NCI-H748 (cell line): ENCODE measurements at regions not wholly inside any gene's neighbourhood (a gene's known extent, or its start where the extent isn't known, plus 50 kb on each side); places are given as distances from the start of the nearest gene placed in this dataset.

Experiments
- DNase-seq: peaks from one replicate; lab custom pipeline; 2025; ENCODE audit not compliant: unreplicated experiment; lab: John Stamatoyannopoulos, UW

DNA sequence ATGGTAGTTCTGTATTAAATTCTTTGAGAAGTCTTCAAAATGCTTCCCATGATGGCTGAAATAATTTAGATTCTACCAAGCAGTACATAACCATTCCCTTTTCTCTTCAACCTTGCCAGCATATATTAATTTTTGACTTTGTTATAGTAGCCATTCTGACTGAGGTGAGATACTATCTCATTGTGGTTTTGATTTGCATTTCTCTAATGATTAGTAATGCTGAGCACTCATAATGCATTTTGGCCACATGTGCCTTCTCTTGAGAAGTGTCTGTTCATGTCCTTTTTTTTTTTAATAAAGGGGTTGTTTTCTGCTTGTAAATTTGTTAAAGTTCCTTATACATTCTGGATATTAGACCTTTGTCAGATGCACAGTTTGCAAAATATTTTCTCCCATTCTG lies 173.9 kb downstream of the CALCRL start:
- no peak for DNase-seq

DNA sequence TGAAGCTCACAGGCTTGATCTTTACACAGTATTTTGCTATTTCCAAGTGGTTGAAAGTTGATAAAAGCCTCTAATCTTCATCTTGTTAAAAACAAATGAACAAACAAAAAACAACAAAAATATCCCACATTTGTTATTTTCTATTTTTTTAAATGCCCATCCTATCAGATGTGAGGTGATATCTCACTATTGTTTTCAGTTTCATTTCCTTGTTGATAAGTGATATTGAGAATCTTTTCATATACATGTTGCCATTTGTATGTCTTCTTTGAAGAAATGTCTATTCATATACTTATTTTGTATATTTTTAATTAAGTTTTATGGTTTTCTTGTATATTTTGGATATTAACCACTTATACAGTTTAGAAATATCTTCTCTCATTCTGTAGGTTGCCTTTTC lies 175.8 kb downstream of the CALCRL start:
- no peak for DNase-seq

DNA sequence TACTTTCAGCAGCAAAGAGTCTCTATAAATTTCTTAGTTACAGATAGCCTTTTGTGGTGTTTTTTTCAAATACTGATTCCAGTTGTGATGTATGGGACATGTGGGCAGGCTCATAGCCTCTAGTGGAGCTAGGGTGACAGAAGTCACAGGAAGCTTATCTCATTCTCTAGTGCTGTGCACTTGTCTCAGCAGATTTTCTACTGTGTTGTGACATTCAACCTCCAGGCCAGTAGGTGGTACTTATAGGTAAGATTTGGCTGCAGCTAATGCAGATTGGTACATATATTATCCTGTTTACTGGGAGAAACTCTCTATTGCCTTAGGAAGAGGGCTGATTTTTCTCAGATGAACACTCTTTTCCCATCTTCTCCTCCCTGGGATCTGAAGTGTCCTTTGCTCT lies 176.2 kb downstream of the CALCRL start:
- no peak for DNase-seq

DNA sequence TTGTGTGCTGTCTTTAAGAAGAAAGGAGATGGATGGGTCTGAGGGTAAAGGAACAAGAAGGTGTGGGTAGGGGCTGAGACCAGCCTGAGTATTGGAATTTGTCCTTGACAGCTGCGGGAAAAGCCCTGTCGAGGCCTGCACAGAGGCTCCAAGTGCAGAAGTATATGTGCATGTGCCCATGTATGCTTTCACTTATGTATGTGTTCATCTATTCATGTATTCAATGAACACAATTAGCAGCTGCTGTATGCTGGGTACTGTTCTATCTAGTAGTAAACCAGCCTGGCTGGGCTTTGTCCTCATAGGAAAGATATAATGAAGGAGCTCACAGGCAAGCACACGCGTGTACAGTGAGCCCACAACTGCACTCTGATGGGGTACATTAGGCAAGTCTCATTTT lies 181.4 kb downstream of the CALCRL start:
- no peak for DNase-seq

DNA sequence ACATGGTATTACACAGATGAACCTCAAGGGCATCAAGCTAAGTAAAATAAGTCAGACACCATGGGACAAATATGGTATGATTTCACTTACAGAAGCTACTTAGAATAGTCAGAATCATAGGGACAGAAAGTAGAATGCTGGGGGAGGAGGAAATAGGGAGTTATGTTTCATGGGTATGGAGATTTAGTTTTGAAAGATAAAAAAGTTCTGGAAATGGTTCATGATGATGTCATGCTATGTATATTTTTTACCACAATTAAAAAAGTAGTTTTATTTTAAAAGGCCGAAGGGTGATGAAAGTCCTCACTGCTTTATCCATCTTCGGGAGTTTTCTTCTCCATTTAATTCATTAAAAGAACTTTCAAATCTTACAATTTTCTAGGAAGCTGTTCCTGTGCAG lies 181.9 kb downstream of the CALCRL start:
- DNase-seq = no peak

DNA sequence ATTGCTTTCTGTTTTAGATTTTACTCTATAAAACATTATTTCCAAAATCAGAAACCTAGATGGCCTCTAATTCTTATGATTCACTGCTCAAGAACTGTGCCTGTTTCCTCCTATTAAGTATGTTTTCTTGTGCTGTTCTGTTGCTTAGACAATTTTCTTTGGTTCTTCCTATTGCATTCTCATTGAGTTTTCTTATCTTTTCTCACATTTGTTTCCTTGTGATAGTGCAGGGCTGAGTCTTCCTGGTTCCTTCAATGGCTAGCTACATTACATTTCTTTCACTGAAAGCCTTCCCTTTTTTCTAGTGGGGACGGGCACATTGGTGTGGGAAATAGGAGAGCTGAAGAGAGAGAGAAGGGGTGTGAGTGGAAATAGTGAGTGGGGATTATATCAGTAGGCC lies 183.4 kb downstream of the CALCRL start:
- no peak for DNase-seq

DNA sequence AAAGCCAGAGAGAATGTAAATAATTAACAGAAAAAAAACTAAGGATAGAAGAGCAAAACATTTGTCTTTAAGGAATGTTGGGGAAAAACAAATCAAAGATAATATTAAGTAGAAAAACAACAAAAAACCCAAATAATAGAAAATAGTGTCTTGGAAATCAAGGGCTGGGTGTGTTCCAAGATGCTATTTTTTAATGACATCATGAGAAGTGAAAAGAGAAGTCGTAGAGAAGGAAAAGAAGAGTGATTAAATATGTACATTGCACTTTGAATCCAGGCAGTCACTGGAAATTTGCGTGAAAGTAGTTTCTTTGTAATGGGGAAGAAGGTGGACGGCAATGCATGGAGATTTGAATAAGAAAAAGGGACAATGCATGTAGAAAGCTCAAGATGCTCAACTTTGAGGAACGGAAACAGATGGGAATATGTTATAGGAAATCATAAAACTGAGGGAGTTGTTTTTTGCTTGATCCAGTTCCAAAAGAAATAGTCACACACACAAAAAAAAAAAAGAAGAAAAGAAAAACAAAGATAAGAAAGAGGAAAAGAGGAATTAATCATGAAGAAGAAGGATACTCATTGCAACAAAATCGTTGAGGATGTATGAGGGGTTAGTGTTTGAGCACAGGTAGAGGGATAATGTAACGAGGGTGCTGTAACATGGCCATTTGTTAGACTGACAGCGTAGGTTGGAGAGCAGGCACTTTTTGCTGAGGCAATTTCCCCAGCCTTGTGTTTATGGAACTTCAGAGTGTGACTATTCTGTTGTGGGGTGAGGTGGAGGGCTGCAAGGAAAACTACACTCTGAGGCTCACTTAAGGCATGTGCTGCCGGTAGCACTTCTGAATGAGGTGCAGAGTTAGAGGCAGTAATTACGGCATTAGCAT lies 184.1 kb downstream of the CALCRL start:
- no peak for DNase-seq

DNA sequence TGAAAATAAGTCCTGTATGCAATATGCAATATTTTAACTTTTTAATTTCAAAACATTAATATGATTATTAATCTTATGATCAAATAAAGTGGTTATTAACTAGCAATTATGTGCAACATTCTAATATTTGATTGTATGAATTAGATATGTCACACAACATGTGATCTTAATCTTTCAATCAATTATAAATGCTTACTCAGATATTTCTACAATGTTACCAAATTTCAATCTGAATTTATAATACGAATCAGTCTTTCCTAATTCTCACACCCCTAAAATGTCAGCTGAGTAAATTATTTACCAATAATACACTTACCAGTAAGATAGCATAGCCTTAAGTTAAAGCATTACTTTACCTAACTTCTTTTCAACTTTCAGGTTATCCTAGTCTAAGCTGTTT lies 186.3 kb downstream of the CALCRL start:
- no peak for DNase-seq

DNA sequence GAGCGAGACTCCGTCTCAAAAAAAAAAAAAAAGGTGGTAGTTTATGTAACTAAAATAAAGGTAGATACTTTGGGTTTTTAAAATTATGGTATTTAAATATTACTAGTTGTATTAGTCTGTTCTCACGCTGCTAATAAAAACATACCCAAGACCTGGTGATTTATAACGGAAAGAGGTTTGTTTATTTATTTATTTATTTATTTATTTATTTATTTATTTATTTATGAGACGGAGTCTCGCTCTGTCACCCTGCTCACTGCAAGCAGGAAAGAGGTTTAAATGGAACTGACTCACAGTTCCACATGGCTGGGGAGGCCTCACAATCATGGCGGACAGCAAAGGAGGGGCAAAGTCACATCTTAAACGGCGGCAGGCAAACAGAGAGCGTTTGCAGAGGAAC lies 196.0 kb downstream of the CALCRL start:
- DNase-seq = no peak

DNA sequence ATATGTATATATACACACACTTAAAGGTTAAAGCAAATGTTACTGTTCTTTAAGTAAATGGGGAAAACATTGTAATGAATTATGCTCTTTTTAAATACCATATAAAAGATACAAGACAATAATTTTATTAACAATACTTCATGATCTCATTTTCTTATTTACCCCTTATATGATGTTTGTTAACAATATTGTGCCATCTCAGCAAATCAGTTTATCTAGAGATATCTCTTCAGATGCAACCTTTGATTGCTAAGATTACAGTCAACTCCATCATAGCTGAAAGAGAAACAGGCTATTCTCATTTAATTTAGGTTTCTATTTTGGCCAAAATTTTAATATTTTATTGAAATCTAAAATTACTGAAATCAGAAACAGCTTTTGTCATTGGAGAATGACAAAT lies 197.9 kb downstream of the CALCRL start:
- no peak for DNase-seq

DNA sequence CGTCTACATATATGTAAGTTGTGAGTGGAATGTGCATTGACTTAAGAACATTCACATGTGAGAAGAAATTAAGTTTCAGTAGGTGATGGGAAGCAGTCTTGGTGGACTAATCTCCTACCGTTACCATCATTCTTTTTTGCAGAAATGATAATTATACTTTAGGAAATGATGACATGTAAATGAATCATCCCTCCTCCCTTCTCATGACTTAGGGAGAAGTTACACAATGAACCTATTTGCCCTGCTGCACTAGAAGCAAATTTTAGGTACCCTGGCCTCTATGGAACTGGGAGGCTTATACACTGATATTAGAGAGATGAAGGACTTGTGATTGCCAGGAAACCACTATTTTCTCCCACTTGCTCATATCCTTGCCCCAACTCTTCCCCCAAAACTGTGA lies 214.2 kb downstream of the CALCRL start:
- no peak for DNase-seq

DNA sequence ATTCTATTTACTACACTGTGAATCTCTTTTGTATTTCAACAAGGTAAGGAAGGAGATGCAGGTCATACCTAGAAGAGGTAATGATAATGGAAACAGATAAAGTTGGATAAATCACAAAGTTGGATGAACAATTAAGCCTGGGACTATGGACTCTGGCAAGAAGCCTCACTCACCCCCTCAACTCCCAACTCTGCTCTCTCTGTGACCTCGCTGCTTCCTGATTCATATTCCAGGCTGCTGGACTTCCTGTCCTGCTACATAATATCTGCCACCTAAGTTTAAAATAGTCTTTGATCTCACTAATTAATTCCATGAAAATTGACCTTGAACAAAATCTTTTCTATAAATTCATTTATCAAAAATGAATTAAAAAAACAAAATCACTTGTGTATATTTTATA lies 215.3 kb downstream of the CALCRL start:
- no peak for DNase-seq

DNA sequence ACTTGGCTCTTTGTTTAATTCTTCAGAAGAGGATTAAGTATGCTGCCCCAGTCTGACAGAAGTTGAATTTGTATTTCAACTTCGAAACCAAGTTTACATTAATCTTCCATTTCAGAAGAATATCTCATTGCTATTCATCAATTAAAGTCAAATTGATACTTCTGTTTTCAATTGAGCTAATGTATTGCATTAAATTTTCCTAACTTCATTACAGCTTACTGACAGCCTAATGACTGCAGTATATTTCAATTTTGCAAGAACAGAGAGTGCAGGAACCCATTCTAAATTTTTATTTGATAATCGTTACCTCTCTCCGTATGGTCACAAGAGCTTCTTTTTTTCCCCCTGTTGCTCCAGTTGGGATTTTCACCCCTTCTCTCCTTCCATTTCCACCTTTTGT lies 218.0 kb downstream of the CALCRL start:
- DNase-seq = no peak

DNA sequence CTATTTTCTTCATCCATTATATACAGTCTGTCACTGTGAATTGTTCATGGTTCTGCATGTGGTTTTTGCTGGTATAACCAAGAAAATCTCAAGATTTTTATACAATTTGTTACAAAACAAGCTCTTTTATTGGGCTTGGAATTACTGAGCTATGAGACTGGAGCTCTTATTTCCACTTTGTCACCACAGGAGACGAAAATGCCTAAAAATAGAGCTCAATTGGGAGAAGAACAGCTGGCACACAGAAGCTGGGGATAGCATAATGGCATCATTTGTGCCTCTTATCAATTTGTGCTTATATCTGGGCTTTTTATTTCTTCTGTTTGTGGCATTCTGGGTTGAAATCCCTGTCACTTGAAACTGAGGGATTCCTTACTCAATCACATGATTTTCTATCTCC lies 219.1 kb downstream of the CALCRL start:
- no peak for DNase-seq

DNA sequence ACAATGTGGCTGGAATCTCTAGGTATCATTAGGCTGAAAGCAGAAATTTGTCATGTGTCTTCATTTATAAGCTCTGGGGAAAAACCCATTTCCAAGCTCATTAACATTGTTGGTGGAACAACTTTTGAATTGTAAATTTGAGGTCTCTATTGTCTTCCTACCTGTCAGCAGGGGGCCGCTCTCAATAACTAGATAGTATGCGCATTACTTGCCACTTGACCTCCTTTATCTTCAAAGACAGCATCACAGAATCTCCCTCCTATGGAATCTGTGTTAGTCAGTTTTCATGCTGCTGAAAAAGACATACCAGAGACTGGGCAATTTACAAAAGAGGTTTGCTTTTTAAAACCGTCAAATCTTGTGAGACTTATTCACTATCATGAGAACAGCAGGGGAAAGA lies 223.1 kb downstream of the CALCRL start:
- DNase-seq = no peak

DNA sequence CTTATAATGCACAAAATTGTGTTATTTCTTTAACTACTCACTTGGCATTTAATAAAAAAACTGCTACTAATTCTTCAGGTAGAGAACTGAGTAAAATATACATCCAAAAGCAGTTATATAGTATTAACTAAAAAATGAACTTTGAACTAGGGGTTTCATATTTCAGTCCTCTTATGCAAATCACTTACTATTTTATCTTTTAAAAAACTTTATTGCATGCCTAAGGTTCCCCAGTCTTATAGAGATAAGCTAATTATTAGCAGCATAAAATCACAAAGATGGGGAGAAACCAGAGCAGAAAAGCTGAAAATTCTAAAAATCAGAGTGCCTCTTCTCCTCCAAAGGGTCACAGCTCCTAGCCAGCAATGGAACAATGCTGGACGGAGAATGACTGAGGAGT lies 228.0 kb downstream of the CALCRL start:
- DNase-seq = no peak

DNA sequence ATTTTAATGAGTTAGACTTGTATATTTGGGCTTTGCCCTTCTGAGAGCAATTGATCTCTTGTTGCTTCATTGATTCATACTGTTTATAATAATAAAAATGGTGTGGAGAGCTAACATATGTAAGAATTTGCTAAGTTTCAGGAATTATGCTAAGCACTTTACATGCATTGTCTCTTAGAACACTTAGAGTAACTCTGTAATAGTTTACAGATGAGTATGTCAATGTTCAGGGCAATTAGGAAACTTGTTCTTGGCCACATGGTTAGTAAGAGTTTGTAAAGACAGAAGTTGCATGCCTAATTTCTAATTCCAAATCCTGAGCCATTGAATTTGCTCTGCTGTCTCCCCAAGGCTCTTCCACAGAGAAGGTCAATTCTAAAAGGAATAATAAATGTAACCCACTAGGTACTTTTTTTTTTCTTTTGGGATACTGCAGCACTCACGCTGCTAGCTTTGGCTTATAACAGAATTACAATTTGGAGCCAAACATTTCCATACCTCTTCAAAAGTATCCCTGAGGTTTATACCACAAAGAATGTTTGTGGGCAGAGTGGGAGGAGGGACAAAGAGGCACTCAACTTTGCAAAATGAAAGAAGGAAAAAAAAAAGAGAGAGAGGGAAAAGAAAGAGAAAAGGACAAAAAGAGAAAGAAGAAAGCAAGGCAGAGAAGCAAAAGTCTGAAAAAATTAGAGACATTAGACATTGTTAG lies 232.4 kb downstream of the CALCRL start:
- no peak for DNase-seq

DNA sequence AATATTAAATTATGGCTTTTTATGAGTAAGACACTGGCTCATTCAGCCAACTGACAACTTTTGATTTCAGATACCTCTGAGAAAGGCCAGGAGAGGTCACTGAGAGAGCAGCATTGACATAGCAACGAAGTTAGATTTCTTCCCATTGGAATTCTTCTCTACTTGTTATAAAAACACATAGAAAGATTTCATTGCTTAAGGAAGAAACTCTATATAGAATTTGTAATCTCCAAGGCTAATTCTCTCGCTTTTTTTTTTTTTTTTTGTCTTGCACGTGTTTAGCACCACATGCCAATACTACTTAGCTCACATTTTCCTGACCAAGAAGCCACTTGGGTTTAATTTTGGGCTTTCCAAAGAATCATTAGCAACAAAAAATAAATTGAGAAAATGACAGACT lies 233.7 kb downstream of the CALCRL start:
- DNase-seq = no peak

DNA sequence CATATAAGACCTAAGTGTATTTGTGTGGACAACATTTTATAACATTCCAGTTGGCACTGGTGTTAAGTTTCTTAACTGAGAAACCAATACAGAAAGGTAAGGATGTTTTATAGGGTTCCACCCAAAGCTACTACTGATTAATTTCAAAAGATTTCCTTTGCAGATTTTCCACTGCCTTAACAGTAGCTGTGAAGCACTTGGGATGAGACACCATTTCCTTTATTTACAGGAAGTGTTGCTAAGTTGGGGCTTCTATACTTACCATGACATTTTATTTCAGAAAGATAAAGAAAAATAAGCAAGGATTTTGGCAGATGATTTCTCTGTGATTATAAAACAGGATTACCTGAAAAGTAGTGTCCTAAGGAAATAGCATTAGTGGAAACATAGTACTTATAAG lies 234.3 kb downstream of the CALCRL start:
- DNase-seq = no peak

DNA sequence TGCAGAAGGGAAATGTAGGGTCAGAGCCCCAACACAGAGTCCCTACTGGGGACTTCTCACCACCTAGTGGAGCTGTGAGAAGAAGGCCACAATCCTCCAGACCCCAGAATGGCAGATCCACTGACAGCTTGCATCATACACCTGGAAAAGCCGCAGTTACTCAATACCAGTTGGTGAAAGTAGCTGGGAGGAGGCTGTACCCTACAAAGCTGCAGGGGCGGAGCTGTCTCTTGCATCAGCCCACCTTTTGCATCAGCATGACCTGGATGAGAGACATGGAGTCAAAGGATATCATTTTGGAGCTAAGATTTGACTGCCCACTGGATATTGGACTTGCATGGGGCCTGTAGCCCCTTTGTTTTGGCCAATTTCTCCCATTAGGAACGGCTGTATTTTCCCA lies 237.3 kb downstream of the CALCRL start:
- no peak for DNase-seq

DNA sequence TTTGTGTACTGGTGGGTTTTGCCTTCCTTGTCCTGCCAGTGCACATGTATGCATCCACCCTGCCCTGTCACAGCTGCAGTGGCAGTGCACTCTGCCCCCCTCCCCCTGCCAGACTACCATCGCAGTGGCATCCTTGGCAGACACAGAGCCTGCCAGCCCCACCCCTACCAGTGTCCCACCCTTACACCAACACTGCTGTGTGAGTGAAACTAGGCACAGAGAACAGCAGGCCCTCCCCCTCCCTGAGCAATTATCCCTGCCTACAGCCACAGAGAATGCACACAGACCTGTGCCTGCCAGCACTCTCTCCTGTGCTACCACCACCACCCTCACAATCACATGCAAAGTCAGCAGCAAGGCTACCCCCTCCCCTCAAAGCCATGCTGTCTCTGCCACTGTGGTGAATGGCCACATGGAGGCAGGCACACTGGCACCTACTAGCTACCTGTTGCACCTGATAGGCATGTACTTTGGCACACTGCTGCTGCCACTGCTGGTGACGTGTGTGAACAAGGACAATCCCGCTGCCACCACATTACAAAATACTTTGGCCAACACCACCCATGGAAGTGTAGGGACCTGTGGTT lies 239.8 kb downstream of the CALCRL start:
- no peak for DNase-seq

DNA sequence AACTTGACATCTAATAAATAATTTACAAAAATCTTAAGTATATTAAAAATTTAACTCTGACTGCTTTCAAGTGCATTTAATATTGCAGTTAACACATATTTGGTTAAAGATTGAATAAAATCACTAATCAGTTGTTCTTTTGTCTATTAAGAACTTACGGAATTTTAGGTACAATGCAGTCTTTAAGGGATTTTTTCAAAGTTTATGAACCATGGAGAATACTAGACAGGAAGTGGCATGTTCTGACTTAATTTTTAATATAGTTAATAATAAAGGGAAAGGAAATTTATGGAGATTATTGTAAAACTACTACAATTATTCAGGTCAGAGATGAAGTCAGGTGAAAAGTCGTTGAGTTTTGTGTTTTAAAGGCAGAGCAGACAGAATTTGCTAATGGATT lies 240.9 kb downstream of the CALCRL start:
- DNase-seq = no peak
